Body of pancreas (tissue), 4 donors: ENCODE measurements at regions not wholly inside any gene's neighbourhood (a gene's known extent, or its start where the extent isn't known, plus 50 kb on each side); places are given as distances from the start of the nearest gene placed in this dataset.

ENCODE experiments used
- POLR2A ChIP-seq, 3 donors: fragments of 450-650 bp; IDR thresholded peaks; one replicate each; pipeline ENCODE4 v1.6.1; 2016; ENCODE audit warnings: antibody characterized with exemption in 3 of 3, mild to moderate bottlenecking in 2 of 3
- TF ChIP-seq, protein P1 (sequence below), 7 experiments: fragments of 450-650 bp in 4 of 7; fragments of 200-600 bp in 3 of 7; sonication (generic) in 3 of 7; IDR thresholded peaks; one replicate each; pipeline ENCODE4 v1.5.1; 2016 to 2019; ENCODE audit warnings: antibody characterized with exemption in 7 of 7

DNA sequence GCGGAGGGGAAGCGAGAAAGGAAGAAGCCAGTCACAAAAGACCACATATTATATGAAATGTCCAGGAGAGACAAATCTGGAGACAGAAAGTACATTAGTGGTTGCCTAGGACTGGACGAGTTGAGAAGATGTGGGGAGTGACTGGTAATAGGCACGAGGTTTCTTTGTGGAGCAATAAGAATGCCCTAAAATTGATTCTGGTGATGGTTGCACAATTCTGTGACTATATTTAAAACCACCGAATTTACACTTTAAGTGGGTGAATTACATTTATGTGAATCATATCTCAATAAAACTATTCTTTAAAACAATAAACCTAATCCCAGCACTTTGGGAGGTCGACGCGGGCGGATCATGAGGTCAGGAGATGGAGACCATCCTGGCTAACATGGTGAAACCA, 63.1 kb downstream of the ZNF281 start:
- TF ChIP-seq, protein P1, sequence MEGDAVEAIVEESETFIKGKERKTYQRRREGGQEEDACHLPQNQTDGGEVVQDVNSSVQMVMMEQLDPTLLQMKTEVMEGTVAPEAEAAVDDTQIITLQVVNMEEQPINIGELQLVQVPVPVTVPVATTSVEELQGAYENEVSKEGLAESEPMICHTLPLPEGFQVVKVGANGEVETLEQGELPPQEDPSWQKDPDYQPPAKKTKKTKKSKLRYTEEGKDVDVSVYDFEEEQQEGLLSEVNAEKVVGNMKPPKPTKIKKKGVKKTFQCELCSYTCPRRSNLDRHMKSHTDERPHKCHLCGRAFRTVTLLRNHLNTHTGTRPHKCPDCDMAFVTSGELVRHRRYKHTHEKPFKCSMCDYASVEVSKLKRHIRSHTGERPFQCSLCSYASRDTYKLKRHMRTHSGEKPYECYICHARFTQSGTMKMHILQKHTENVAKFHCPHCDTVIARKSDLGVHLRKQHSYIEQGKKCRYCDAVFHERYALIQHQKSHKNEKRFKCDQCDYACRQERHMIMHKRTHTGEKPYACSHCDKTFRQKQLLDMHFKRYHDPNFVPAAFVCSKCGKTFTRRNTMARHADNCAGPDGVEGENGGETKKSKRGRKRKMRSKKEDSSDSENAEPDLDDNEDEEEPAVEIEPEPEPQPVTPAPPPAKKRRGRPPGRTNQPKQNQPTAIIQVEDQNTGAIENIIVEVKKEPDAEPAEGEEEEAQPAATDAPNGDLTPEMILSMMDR (IDR thresholded peaks at IDR 0.05), result no peak
- no peak for TF ChIP-seq POLR2A (IDR thresholded peaks at IDR 0.05)
